ENCODE measurements at regions not wholly inside any gene's neighbourhood (a gene's known extent, or its start where the extent isn't known, plus 50 kb on each side); places are given as distances from the start of the nearest gene placed in this dataset.

- no peak for TF ChIP-seq RBBP5 (IDR thresholded peaks at IDR 0.05; ENCODE audit: borderline replicate concordance, low read depth, low read length)
- TF ChIP-seq RAD21 (IDR thresholded peaks at IDR 0.05 in 1 of 2, conservative IDR thresholded peaks at IDR 0.05 in 1 of 2; ENCODE audit: low read depth in 2 of 2, low read length in 2 of 2) = no peak
- TF ChIP-seq JUN (IDR thresholded peaks at IDR 0.05; ENCODE audit: low read depth, low read length) = no peak
- TF ChIP-seq CHD2 (IDR thresholded peaks at IDR 0.05; ENCODE audit: low read length) = no peak
- no peak for TF ChIP-seq TEAD4 (IDR thresholded peaks at IDR 0.05; ENCODE audit: low read depth, low read length)
- TF ChIP-seq CBX5 (IDR thresholded peaks at IDR 0.05; ENCODE audit: low read depth, low read length) = no peak
- no peak for TF ChIP-seq MAFK (IDR thresholded peaks at IDR 0.05; ENCODE audit: low read depth, low read length)
- TF ChIP-seq ATF3 (IDR thresholded peaks at IDR 0.05; ENCODE audit: insufficient read depth, low read depth, low read length) = no peak
- TF ChIP-seq SIRT6 (IDR thresholded peaks at IDR 0.05; ENCODE audit: low read length) = no peak
These were observed 888.4 kb downstream of the TSN start (continued) for GRCh38 chr2:122643725-122644329.
